Trophoblast cell (in vitro differentiated cells and primary cell): ENCODE measurements at regions not wholly inside any gene's neighbourhood (a gene's known extent, or its start where the extent isn't known, plus 50 kb on each side); places are given as distances from the start of the nearest gene placed in this dataset.

ENCODE experiments used
- DNase-seq, 2 donors: peaks; one replicate each; pipeline ENCODE4 v3.0.0-alpha.2; 2016
- H2AFZ ChIP-seq: 2 replicates; pipeline ENCODE4 v1.6.1; 2013; ENCODE audit warnings: low read length, moderate library complexity, mild to moderate bottlenecking; ENCODE audit not compliant: insufficient read depth, poor library complexity
- H2AK5ac ChIP-seq: 2 replicates; pipeline ENCODE4 v1.6.1; 2013; ENCODE audit warnings: mild to moderate bottlenecking, low read length
- H2BK120ac ChIP-seq: 2 replicates; pipeline ENCODE4 v1.6.1; 2013; ENCODE audit warnings: low read length, mild to moderate bottlenecking, moderate library complexity; ENCODE audit not compliant: insufficient read depth, poor library complexity
- H2BK12ac ChIP-seq: 2 replicates; pipeline ENCODE4 v1.6.1; 2013; ENCODE audit warnings: mild to moderate bottlenecking, low read length, moderate library complexity
- H2BK5ac ChIP-seq: 2 replicates; pipeline ENCODE4 v1.6.1; 2013; ENCODE audit warnings: low read length, low read depth, moderate library complexity, mild to moderate bottlenecking; ENCODE audit not compliant: poor library complexity
- H3K14ac ChIP-seq: 2 replicates; pipeline ENCODE4 v1.6.1; 2013; ENCODE audit warnings: mild to moderate bottlenecking, low read length
- H3K18ac ChIP-seq: 2 replicates; pipeline ENCODE4 v1.6.1; 2013; ENCODE audit warnings: mild to moderate bottlenecking, low read length
- H3K23ac ChIP-seq: 2 replicates; pipeline ENCODE4 v1.6.1; 2013; ENCODE audit warnings: low read length
- H3K27ac ChIP-seq: 2 replicates; pipeline ENCODE4 v1.5.1; 2013; ENCODE audit warnings: low read depth, mild to moderate bottlenecking, inconsistent platforms, low read length, moderate library complexity
- H3K27me3 ChIP-seq: 2 replicates; pipeline ENCODE4 v1.6.1; 2013; ENCODE audit warnings: inconsistent platforms, mild to moderate bottlenecking, low read length, moderate library complexity; ENCODE audit not compliant: insufficient read depth
- H3K36me3 ChIP-seq, 2 experiments: 1 replicate in 1 of 2; 2 replicates in 1 of 2; pipeline ENCODE4 v1.6.1; 2013; ENCODE audit warnings: low read length in 2 of 2, mild to moderate bottlenecking in 2 of 2, moderate library complexity in 1 of 2; ENCODE audit not compliant: insufficient read depth in 2 of 2, control insufficient read depth in 1 of 2
- H3K4ac ChIP-seq: 2 replicates; pipeline ENCODE4 v1.6.1; 2013; ENCODE audit warnings: low read depth, mild to moderate bottlenecking, low read length, moderate library complexity
- H3K4me1 ChIP-seq, 2 experiments: 1 replicate in 1 of 2; 2 replicates in 1 of 2; pipeline ENCODE4 v1.6.1; 2013; ENCODE audit warnings: low read length in 2 of 2, mild to moderate bottlenecking in 2 of 2, moderate library complexity in 1 of 2; ENCODE audit not compliant: insufficient read depth in 2 of 2, control insufficient read depth in 1 of 2
- H3K4me2 ChIP-seq: 2 replicates; pipeline ENCODE4 v1.6.1; 2013; ENCODE audit warnings: inconsistent platforms, mild to moderate bottlenecking, low read length, moderate library complexity
- H3K4me3 ChIP-seq: 2 replicates; pipeline ENCODE4 v1.5.1; 2013; ENCODE audit warnings: mild to moderate bottlenecking, low read depth, low read length, inconsistent platforms
- H3K79me1 ChIP-seq: one replicate; pipeline ENCODE4 v1.6.1; 2013; ENCODE audit warnings: low read length
- H3K79me2 ChIP-seq: 2 replicates; pipeline ENCODE4 v1.6.1; 2013; ENCODE audit warnings: low read length, mild to moderate bottlenecking; ENCODE audit not compliant: control insufficient read depth, insufficient read depth, poor library complexity
- H3K9ac ChIP-seq: 2 replicates; pipeline ENCODE4 v1.6.1; 2013; ENCODE audit warnings: mild to moderate bottlenecking, low read length
- H3K9me3 ChIP-seq: 2 replicates; pipeline ENCODE4 v1.6.1; 2013; ENCODE audit warnings: low read depth, mild to moderate bottlenecking, control low read depth, inconsistent platforms, low read length; ENCODE audit not compliant: insufficient read depth
- H4K12ac ChIP-seq: 2 replicates; pipeline ENCODE4 v1.6.1; 2013; ENCODE audit warnings: low read depth, mild to moderate bottlenecking, low read length, moderate library complexity
- H4K8ac ChIP-seq: 2 replicates; pipeline ENCODE4 v1.6.1; 2013; ENCODE audit warnings: low read depth, mild to moderate bottlenecking, low read length, moderate library complexity
- H4K91ac ChIP-seq: one replicate; pipeline ENCODE4 v1.6.1; 2013; ENCODE audit warnings: low read depth, mild to moderate bottlenecking, low read length, moderate library complexity
- WGBS: extraction: QIAGEN DNeasy Blood & Tissue Kit; methylation state at CpG from one replicate; pipeline ENCODE4 v1.1.7; 2013; ENCODE audit warnings: missing lambda C conversion rate; ENCODE audit not compliant: insufficient read length, insufficient coverage; ENCODE audit errors: extremely low coverage; 5-methylcytosine and 5-hydroxymethylcytosine counted together

DNA sequence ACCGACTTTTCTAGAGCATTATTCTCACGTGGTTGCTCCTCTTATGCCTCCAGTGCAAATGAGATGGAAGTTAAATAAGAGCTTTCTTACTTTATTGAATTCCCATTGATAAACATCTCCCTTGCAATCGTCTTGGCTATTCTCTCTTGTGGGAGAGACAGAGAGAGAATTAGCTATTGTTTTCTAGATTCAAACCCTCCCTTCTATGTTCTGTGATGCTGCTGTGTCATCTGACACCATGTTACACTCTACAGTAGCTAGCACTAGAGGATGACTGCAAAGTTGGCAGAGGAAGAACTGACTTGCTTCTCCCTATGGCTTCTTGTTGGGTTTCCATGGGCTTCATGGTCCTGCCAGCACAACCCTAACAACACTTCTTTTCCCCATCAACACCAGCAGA lies 134.6 kb upstream of the RANBP3L start:
- no peaks in the 10 kb centered on the region for H3K27me3 ChIP-seq
- peaks cover 0 to 5% of the 10 kb centered on the region in 2 experiments for H3K4me1 ChIP-seq
- H4K12ac ChIP-seq, result no peak overlapping the region
- H3K79me1 ChIP-seq, result peaks cover 10% of the 10 kb centered on the region
- no peak overlapping the region for H4K8ac ChIP-seq
- H4K91ac ChIP-seq, result no peak overlapping the region
- DNase-seq, result no peak
- no peak overlapping the region for H2AFZ ChIP-seq
- H3K9ac ChIP-seq, result no peak overlapping the region
- H3K18ac ChIP-seq, result no peak overlapping the region
- no peaks in the 10 kb centered on the region for H3K79me2 ChIP-seq
- H3K4me3 ChIP-seq, result no peak overlapping the region
- H3K4ac ChIP-seq, result no peak overlapping the region
- H2BK12ac ChIP-seq, result no peak overlapping the region
- H3K27ac ChIP-seq, result no peak overlapping the region
- no peaks in the 10 kb centered on the region for H3K36me3 ChIP-seq
- H3K14ac ChIP-seq, result no peak overlapping the region
- H2BK120ac ChIP-seq, result no peak overlapping the region
- H2AK5ac ChIP-seq, result no peak overlapping the region
- H3K9me3 ChIP-seq, result peaks cover 4% of the 10 kb centered on the region
- H3K23ac ChIP-seq, result no peak overlapping the region
- H2BK5ac ChIP-seq, result no peak overlapping the region
- no peak overlapping the region for H3K4me2 ChIP-seq
- no CpG with 5 or more reads among the region's 3 CpGs for WGBS

DNA sequence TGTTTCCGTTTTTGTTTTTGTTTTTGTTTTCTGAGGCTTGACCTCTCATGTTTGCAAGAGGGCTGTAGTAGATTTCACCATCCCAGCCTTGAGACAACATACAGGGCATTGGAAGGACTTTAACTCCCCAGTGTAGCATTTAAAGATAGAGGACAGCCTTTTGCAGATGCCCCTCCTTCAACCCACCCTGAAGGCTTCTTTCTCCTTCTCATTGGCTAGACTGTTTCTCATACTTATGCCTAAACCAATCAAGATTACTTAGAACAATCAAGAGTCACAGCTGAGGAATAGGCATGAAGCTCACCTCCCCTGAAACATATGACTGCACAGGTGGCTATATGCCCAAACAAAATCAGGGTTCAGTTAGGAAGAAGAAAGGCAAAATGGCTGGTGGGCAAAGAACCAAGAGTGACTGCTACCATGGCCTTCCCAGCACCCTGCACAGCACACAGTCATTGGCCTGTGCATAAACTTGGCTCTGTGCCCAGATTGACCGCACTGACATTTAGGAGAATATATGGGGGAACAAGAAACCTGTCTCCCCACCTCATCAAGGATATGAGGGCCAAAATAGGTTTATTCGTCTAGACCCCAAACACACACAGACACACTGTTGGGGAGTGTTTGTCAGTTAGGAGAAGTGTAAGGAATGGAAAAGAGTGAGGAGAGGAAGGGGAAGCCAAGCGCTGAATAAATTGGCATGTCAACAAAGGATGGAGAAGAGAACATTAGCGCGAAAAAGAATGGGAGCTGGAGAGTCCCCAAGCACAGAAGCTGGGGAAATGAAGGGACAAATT lies 137.3 kb upstream of the RANBP3L start:
- Histone ChIP-seq H2AFZ (no peak overlapping the region), H2BK12ac (peak overlapping the region; percentile 68), H3K4me1 (peaks cover 9 to 14% of the 10 kb centered on the region in 2 experiments), H3K9ac (no peak overlapping the region), H2BK5ac (no peak overlapping the region), H2AK5ac (no peak overlapping the region), H3K27me3 (no peaks in the 10 kb centered on the region), H3K23ac (no peak overlapping the region), H4K8ac (no peak overlapping the region), H3K79me1 (peaks cover 31% of the 10 kb centered on the region), H4K12ac (no peak overlapping the region), H3K4me2 (no peak overlapping the region), H3K36me3 (no peaks in the 10 kb centered on the region), H3K4me3 (no peak overlapping the region), H4K91ac (peak overlapping the region; percentile 78), H3K18ac (no peak overlapping the region), H3K27ac (no peak overlapping the region), H2BK120ac (peak overlapping the region; percentile 52), H3K9me3 (no peaks in the 10 kb centered on the region), H3K4ac (no peak overlapping the region), H3K14ac (no peak overlapping the region), H3K79me2 (peaks cover 5% of the 10 kb centered on the region)
- no peak for DNase-seq
- WGBS, result no CpG with 5 or more reads among the region's 6 CpGs

DNA sequence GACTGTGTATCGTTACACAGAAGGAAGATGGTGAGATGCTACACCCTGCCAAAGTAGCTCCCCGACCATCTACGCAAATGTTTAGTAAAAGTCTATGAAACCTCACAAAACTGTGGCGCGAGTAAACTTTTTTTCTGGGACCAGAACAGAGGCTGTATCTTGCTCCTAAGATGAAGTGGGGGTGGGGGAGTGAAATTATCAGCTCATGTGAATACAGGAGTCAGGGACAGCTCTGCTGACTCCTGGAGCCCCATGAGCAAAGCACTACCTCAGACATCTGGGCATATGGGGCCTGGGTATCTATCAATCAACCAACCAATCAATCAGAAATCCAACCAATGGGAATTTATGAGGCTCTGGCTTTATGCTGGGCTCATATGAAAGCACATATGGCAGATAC lies 138.6 kb upstream of the RANBP3L start:
- H3K18ac ChIP-seq, result no peak overlapping the region
- peaks cover 39% of the 10 kb centered on the region for H3K79me1 ChIP-seq
- no peak overlapping the region for H2BK5ac ChIP-seq
- H2AFZ ChIP-seq, result no peak overlapping the region
- no peak for DNase-seq
- H2AK5ac ChIP-seq, result no peak overlapping the region
- H3K36me3 ChIP-seq, result no peaks in the 10 kb centered on the region
- no peak overlapping the region for H4K8ac ChIP-seq
- H3K4ac ChIP-seq, result no peak overlapping the region
- H3K9me3 ChIP-seq, result no peaks in the 10 kb centered on the region
- no CpG with 5 or more reads among the region's 5 CpGs for WGBS
- H3K4me3 ChIP-seq, result no peak overlapping the region
- no peaks in the 10 kb centered on the region for H3K27me3 ChIP-seq
- peak overlapping the region; percentile 33 for H2BK120ac ChIP-seq
- no peak overlapping the region for H3K4me2 ChIP-seq
- no peak overlapping the region for H3K14ac ChIP-seq
- H3K27ac ChIP-seq, result no peak overlapping the region
- peak overlapping the region; percentile 16 for H2BK12ac ChIP-seq
- no peak overlapping the region for H4K12ac ChIP-seq
- no peak overlapping the region for H3K23ac ChIP-seq
- H3K4me1 ChIP-seq, result peaks cover 20 to 24% of the 10 kb centered on the region in 2 experiments
- no peak overlapping the region for H3K9ac ChIP-seq
- peaks cover 6% of the 10 kb centered on the region for H3K79me2 ChIP-seq
- peak overlapping the region; percentile 69 for H4K91ac ChIP-seq

DNA sequence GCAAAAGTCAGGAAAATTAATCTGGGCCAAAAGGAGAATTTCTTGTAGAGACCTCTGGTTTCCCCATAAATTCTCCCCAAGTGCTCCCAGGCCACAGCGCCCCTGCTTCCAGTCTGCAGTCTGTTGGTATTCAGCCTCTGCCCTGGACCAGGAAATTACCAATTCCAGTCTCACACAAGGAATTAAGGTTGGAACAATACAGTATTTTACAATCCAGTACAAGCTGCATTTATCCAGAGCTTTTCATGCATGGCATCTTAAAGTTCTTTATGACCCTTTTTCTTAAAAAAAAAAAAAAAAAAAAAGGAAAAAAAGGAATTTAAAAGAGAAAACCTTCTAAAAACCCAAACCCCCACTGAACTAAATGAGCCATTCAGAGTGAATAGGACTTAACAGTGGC lies 139.6 kb upstream of the RANBP3L start:
- H2BK5ac ChIP-seq, result peak overlapping the region; percentile 99
- H3K9me3 ChIP-seq, result no peaks in the 10 kb centered on the region
- DNase-seq, result no peak
- no peaks in the 10 kb centered on the region for H3K27me3 ChIP-seq
- no CpG with 5 or more reads among the region's 1 CpG for WGBS
- no peak overlapping the region for H3K4me3 ChIP-seq
- H3K4ac ChIP-seq, result peak overlapping the region; percentile 89
- peaks cover 20 to 26% of the 10 kb centered on the region in 2 experiments for H3K4me1 ChIP-seq
- peak overlapping the region; percentile 69 for H3K14ac ChIP-seq
- H3K36me3 ChIP-seq, result no peaks in the 10 kb centered on the region
- H2AK5ac ChIP-seq, result peak overlapping the region; percentile 94
- peaks cover 46% of the 10 kb centered on the region for H3K79me1 ChIP-seq
- peak overlapping the region; percentile 60 for H3K18ac ChIP-seq
- H3K4me2 ChIP-seq, result no peak overlapping the region
- H2AFZ ChIP-seq, result no peak overlapping the region
- H2BK120ac ChIP-seq, result peak overlapping the region; percentile 100
- H2BK12ac ChIP-seq, result peak overlapping the region; percentile 70
- peaks cover 6% of the 10 kb centered on the region for H3K79me2 ChIP-seq
- no peak overlapping the region for H3K9ac ChIP-seq
- no peak overlapping the region for H4K12ac ChIP-seq
- H3K23ac ChIP-seq, result no peak overlapping the region
- peak overlapping the region; percentile 84 for H4K8ac ChIP-seq
- no peak overlapping the region for H3K27ac ChIP-seq
- peak overlapping the region; percentile 99 for H4K91ac ChIP-seq
